Lung (tissue), 11 donors: ENCODE measurements at regions not wholly inside any gene's neighbourhood (a gene's known extent, or its start where the extent isn't known, plus 50 kb on each side); places are given as distances from the start of the nearest gene placed in this dataset.

Source experiments
- ATAC-seq: fragments of 200-7000 bp; cut with Tn5 transposase; one replicate; pipeline ENCODE4 v1.9.1; 2020; ENCODE audit warnings: moderate number of reproducible peaks; ENCODE audit not compliant: insufficient read depth, low FRiP score
- DNase-seq, 3 donors: peaks; one replicate each; pipeline ENCODE4 v3.0.0-alpha.2; 2013 to 2017
- H3K27ac ChIP-seq, 2 donors: one replicate each; pipeline ENCODE4 v1.5.1; 2013; ENCODE audit warnings: mild to moderate bottlenecking in 2 of 2, moderate library complexity in 2 of 2, control low read depth in 1 of 2, inconsistent platforms in 1 of 2, low read depth in 1 of 2, low read length in 1 of 2
- H3K27me3 ChIP-seq, 3 donors: one replicate each; pipeline ENCODE4 v1.5.1; 2013; ENCODE audit warnings: low read length in 2 of 3; ENCODE audit not compliant: control insufficient read depth in 3 of 3, insufficient read depth in 3 of 3
- H3K36me3 ChIP-seq, 4 donors: one replicate each; pipeline ENCODE4 v1.5.1; 2013; ENCODE audit warnings: low read length in 4 of 4, mild to moderate bottlenecking in 1 of 4, moderate library complexity in 1 of 4; ENCODE audit not compliant: control insufficient read depth in 4 of 4, insufficient read depth in 4 of 4
- H3K4me1 ChIP-seq, 5 donors: one replicate each; pipeline ENCODE4 v1.5.1; 2013; ENCODE audit warnings: low read length in 5 of 5, mild to moderate bottlenecking in 2 of 5, moderate library complexity in 1 of 5; ENCODE audit not compliant: control insufficient read depth in 5 of 5, insufficient read depth in 5 of 5
- H3K4me3 ChIP-seq: one replicate; pipeline ENCODE4 v1.5.1; 2013; ENCODE audit warnings: mild to moderate bottlenecking, control low read depth, moderate library complexity
- H3K9ac ChIP-seq, 2 donors: one replicate each; pipeline ENCODE4 v1.5.1; 2013; ENCODE audit warnings: low read length in 2 of 2, control low read depth in 1 of 2; ENCODE audit not compliant: insufficient read depth in 1 of 2
- H3K9me3 ChIP-seq, 4 donors: one replicate each; pipeline ENCODE4 v1.5.1; 2013; ENCODE audit warnings: low read length in 3 of 4, mild to moderate bottlenecking in 1 of 4, moderate library complexity in 1 of 4; ENCODE audit not compliant: control insufficient read depth in 4 of 4, insufficient read depth in 3 of 4
- CTCF ChIP-seq: IDR thresholded peaks from 2 replicates; pipeline ENCODE4 v1.5.1; 2012; ENCODE audit warnings: mild to moderate bottlenecking; ENCODE audit errors: control extremely low read depth, extremely low read depth
- WGBS, 2 donors: extraction: QIAGEN DNeasy Blood & Tissue Kit; methylation state at CpG; one replicate each; pipeline ENCODE4 v1.1.7; 2013; 5-methylcytosine and 5-hydroxymethylcytosine counted together
- donor health status: control.
- donor health status: control.
- donor health status: Bipolar disorder and iron deficiency.
- donor health status: healthy.
- donor health status: DM: yes; HTN: yes; CAD: no.

DNA sequence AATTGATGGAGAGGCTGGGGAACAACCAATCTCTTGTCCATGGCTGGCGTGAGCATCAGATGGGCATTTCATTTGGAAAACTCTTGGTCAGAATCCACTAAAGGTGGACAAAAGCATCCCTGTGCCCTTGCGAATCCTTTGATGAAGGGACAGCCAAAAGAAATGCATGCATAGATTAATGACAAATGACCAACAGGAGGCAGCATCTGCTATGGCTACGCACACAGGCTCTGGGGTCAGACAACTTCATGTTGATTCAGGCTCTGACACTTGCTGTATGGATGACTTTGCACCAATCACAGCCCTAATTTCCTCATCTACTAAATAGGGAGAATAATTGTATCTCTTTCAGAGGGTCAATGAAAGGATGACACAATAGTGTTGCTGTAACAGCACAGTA is 117.5 kb downstream of the ASCL4 start:
- H3K27ac ChIP-seq, result no peak overlapping the region
- H3K4me1 ChIP-seq, result no peaks in the 10 kb centered on the region
- peaks cover 0 to 2% (median 0%) of the 10 kb centered on the region in 4 donors for H3K9me3 ChIP-seq
- DNase-seq (no peak), ATAC-seq (no peak)
- H3K4me3 ChIP-seq, result no peak overlapping the region
- H3K36me3 ChIP-seq, result no peaks in the 10 kb centered on the region
- TF ChIP-seq CTCF, result no peak
- WGBS, 2 donors, result 54 to 58% methylated on average over 3 of the region's 3 CpGs
- H3K9ac ChIP-seq, result no peak overlapping the region
- peaks cover 0 to 3% (median 0%) of the 10 kb centered on the region in 3 donors for H3K27me3 ChIP-seq

DNA sequence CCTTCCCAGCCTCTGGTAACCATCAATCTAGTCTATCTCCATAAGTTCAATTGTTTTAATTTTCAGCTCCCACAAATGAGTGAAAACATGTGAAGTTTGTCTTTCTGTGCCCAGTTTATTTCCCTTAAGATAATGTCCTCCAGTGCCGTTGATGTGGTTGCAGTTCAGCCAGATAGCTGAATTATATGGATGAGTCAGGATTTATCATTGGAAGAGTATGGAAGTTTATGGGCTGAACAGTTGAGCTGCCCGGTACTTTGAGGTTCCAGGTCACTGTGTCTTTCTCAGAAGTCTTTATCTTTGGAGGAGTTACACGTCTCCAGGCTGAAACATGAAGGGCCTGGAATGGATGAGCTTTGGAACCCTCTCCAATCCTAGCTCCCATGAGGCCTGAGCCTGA is 120.1 kb downstream of the ASCL4 start:
- no peak for ATAC-seq
- Histone ChIP-seq H3K36me3 (no peaks in the 10 kb centered on the region), H3K27me3 (no peaks in the 10 kb centered on the region), H3K27ac (no peak overlapping the region), H3K4me3 (no peak overlapping the region), H3K4me1 (no peaks in the 10 kb centered on the region), H3K9me3 (peaks cover 0 to 2% (median 0%) of the 10 kb centered on the region in 4 donors), H3K9ac (no peak overlapping the region)
- TF ChIP-seq CTCF, result no peak
- DNase-seq, result no peak
- WGBS, 2 donors, result 75 to 86% methylated on average over 3 of the region's 3 CpGs

- no peaks in the 10 kb centered on the region for H3K36me3 ChIP-seq
- TF ChIP-seq CTCF, result no peak
- peaks cover 0 to 2% (median 0%) of the 10 kb centered on the region in 4 donors for H3K9me3 ChIP-seq
- H3K27ac ChIP-seq, result no peak overlapping the region
- DNase-seq (no peak), ATAC-seq (no peak)
- H3K4me3 ChIP-seq, result no peak overlapping the region
- no peak overlapping the region for H3K9ac ChIP-seq
- H3K4me1 ChIP-seq, result no peaks in the 10 kb centered on the region
- H3K27me3 ChIP-seq, result no peaks in the 10 kb centered on the region
These were observed 121.5 kb downstream of the ASCL4 start for GRCh38 chr12:107895966-107896365.

GRCh38 chr12:107900588-107900987 is 126.1 kb downstream of the ASCL4 start:
- peaks cover 0 to 24% (median 22%) of the 10 kb centered on the region in 3 donors for H3K27me3 ChIP-seq
- ATAC-seq, result no peak
- no peak overlapping the region for H3K4me3 ChIP-seq
- DNase-seq, result no peak
- H3K27ac ChIP-seq, result no peak overlapping the region
- WGBS, 2 donors, result 91 to 95% methylated on average over 2 of the region's 2 CpGs
- no peak overlapping the region for H3K9ac ChIP-seq
- no peaks in the 10 kb centered on the region for H3K9me3 ChIP-seq
- no peaks in the 10 kb centered on the region for H3K36me3 ChIP-seq
- TF ChIP-seq CTCF, result no peak
- peaks cover 0 to 4% (median 3%) of the 10 kb centered on the region in 5 donors for H3K4me1 ChIP-seq
